GM12891 (cell line): ENCODE measurements at regions not wholly inside any gene's neighbourhood (a gene's known extent, or its start where the extent isn't known, plus 50 kb on each side); places are given as distances from the start of the nearest gene placed in this dataset.
"Not testable (repeated sequence)": the region's sequence is repeated elsewhere in the genome, so short reads cannot be mapped to it uniquely, and the experiment has no call there.

Source experiments
- DNase-seq: peaks from one replicate; pipeline ENCODE4 v3.0.0; 2011; ENCODE audit warnings: low spot score; ENCODE audit not compliant: insufficient read length
- FAIRE-seq: peaks from 2 replicates; lab custom pipeline; 2011; peaks lifted over from hg19 to GRCh38; lab: Jason Lieb, UNC
- PAX5 ChIP-seq: IDR thresholded peaks from 2 replicates; pipeline ENCODE4 v1.6.1; 2011; ENCODE audit warnings: low read length, moderate library complexity, mild to moderate bottlenecking; ENCODE audit not compliant: insufficient read depth, severe bottlenecking
- POLR2A ChIP-seq: IDR thresholded peaks from 2 replicates; pipeline ENCODE4 v1.6.1; 2011; ENCODE audit warnings: low read depth, low read length, control low read depth
- POLR2AphosphoS5 ChIP-seq: IDR thresholded peaks from 2 replicates; pipeline ENCODE4 v1.6.1; 2011; ENCODE audit warnings: low read depth, low read length, control low read depth
- POU2F2 ChIP-seq: IDR thresholded peaks from 2 replicates; pipeline ENCODE4 v1.6.1; 2011; ENCODE audit warnings: low read depth, mild to moderate bottlenecking, control low read depth, low read length, moderate library complexity
- SPI1 ChIP-seq: IDR thresholded peaks from 2 replicates; pipeline ENCODE4 v1.6.1; 2011; ENCODE audit warnings: low read depth, low read length, control low read depth
- TAF1 ChIP-seq: IDR thresholded peaks from 2 replicates; pipeline ENCODE4 v1.6.1; 2011; ENCODE audit warnings: low read depth, low read length, control low read depth

DNA sequence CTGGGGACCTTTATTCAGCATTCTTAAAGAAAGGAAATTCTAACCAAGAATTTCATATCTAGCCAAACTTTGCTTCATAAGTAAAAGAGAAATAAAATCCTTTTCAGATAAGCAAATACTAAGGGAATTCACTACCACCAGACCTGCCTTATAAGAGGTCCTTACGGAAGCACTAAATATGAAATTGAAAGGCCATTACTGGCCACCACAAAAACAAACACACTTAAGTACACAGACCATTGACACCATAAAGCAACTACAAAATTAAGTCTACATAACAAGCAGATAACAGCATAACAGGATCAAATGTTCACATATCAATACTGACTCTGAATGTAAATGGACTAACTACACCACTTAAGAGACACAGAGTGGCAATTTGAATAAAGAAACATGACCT is 361.4 kb upstream of the POU5F2 start:
- TF ChIP-seq TAF1 (no peak), SPI1 (no peak), POU2F2 (no peak), PAX5 (no peak), POLR2AphosphoS5 (no peak), POLR2A (no peak)
- FAIRE-seq (no peak), DNase-seq (no peak)

- FAIRE-seq, DNase-seq: not testable (repeated sequence)
These were observed 356.0 kb upstream of the POU5F2 start for GRCh38 chr5:94097384-94097783.

GRCh38 chr5:94094793-94095441 is 353.5 kb upstream of the POU5F2 start:
- FAIRE-seq (peak; percentile 35), DNase-seq (no peak)
- TF ChIP-seq SPI1, result no peak
- TF ChIP-seq POU2F2, result no peak
- TF ChIP-seq TAF1, result no peak
- no peak for TF ChIP-seq PAX5
- no peak for TF ChIP-seq POLR2A
- TF ChIP-seq POLR2AphosphoS5, result no peak

- no peak for FAIRE-seq
- DNase-seq, result no peak
- TF ChIP-seq SPI1 (no peak), TAF1 (no peak), PAX5 (no peak), POLR2A (no peak), POU2F2 (no peak), POLR2AphosphoS5 (no peak)
These were observed 351.9 kb upstream of the POU5F2 start for GRCh38 chr5:94093300-94093699.

- FAIRE-seq, DNase-seq: not testable (repeated sequence)
These were observed 345.2 kb upstream of the POU5F2 start for GRCh38 chr5:94086635-94087034.

DNA sequence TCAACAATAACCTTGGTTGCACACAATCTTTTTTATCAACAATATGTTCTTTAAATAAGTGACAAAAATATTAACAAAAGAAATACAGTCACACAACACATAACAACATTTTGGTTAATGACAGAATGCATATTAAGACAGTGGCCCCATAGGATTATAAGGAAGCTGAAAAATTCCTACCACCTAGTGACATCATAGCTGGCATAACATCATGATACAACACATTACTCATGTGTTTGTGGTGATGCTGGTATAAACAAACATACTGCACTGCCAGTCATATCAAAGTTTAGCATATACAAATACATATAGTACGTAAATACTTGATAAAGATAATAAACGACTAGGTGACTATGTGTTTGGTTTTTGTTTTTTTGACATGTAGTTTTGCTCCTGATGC is 344.8 kb upstream of the POU5F2 start:
- TF ChIP-seq POLR2AphosphoS5 (no peak), PAX5 (no peak), POU2F2 (no peak), SPI1 (no peak), TAF1 (no peak), POLR2A (no peak)
- FAIRE-seq (no peak), DNase-seq (no peak)

DNA sequence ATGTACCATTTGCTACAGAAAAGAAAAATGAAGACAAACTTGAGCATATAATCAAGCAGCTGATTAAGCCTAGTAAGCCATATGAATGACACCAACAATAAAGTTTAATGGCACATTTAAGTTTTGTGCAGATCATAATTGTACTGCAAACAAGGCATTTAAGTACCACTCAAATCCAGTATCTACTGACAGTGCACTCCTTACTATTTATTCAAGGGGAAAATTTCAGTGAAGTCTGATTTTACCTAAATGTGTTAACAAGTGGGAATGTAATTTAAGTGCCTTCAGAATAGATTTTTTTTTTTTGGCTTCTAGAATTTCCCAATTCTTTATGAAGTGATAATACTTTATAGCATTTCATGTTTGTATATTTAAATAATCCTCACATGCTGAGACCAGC is 341.0 kb upstream of the POU5F2 start:
- FAIRE-seq (no peak), DNase-seq (no peak)
- TF ChIP-seq TAF1 (no peak), PAX5 (no peak), POLR2A (no peak), POU2F2 (no peak), POLR2AphosphoS5 (no peak), SPI1 (no peak)

DNA sequence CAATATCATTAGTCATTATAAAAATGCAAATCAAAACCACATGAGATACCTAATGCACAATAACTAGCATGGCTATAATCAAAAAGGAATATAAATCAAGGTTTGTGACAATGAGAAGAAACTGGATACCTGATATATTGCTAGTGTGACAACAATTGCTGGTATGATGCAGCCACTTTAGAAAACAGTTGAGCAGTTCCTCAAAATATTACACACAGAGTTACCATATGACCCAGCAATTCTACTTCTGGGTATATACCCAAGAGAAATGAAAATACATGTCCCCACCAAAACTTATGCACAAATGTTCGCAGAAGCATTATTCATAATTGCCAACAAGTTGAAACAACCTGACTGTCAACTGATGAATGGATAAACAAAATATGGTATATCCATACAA is 339.7 kb upstream of the POU5F2 start:
- no peak for FAIRE-seq

DNA sequence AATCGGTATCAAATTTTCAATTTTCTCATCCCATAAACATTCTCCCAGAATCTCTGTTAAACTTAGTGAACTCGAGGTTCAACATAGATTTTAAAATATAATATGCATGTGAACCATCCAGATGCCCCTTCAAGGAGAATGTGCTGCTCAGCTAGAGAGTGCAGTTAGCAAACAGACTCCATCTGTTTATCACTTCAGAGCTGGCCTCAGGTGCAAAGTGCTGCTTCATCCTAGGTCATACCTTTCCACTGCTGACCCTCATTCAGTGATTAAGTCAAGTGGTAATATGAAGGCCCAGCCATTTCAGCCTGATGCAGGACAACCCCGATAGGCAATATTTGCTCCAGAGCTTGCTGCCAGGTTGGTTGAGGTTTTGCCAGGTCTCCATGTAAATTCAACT is 339.0 kb upstream of the POU5F2 start:
- FAIRE-seq (no peak), DNase-seq (no peak)
- TF ChIP-seq PAX5 (no peak), POU2F2 (no peak), SPI1 (no peak), POLR2AphosphoS5 (no peak), POLR2A (no peak)

More for the DNA sequence above, 339.7 kb upstream of the POU5F2 start:
- TF ChIP-seq POU2F2 (no peak), SPI1 (peak; percentile 70)
- no peak for DNase-seq

- TF ChIP-seq TAF1 (no peak), POU2F2 (no peak), SPI1 (no peak), POLR2A (no peak), POLR2AphosphoS5 (no peak), PAX5 (no peak)
- FAIRE-seq (peak; percentile 31), DNase-seq (no peak)
These were observed 330.7 kb upstream of the POU5F2 start for GRCh38 chr5:94072116-94072515.

DNA sequence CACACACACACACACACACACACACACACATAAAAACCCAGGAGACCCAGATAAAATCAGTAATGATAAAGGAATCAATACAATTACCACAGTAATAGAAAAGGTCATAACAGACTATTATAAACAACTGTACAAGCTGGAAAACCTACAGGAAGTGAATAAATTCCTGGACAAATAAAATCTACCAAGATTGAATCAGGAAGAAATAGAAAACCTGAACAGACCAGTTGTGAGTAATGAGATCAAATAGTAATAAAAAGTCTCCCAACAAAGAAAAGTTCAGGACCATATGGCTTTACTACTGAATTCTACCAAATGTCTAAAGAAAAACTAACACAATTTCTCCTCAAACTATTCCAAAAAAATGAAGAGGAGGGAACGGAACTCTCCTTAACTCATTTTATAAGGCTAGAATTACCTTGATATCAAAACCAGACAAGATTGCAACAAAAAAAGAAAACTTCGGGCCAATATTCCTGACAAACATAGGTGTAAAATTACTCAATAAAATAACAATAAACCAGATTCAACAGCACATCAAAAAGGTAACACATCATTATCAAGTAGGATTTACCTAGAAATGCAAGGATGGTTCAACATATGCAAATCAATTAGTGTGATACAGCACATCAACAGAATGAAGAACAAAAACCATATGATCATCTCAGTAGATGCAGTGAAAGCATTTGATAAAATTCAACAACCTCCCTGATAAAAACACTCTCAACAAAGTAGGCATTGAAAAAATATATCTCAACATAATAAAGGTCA is 325.2 kb upstream of the POU5F2 start:
- FAIRE-seq, result no peak
- TF ChIP-seq POU2F2 (no peak), PAX5 (no peak), SPI1 (no peak), POLR2A (no peak), POLR2AphosphoS5 (no peak), TAF1 (no peak)
- no peak for DNase-seq
